Kidney capillary endothelial cell (primary cell): ENCODE measurements at regions not wholly inside any gene's neighbourhood (a gene's known extent, or its start where the extent isn't known, plus 50 kb on each side); places are given as distances from the start of the nearest gene placed in this dataset.
A peak's percentile ranks its signal among the peaks of the same experiment; 100 is the strongest.

Experiments used
- DNase-seq: peaks from one replicate; pipeline ENCODE4 v3.0.0-alpha.2; 2018; ENCODE audit warnings: low spot score

DNA sequence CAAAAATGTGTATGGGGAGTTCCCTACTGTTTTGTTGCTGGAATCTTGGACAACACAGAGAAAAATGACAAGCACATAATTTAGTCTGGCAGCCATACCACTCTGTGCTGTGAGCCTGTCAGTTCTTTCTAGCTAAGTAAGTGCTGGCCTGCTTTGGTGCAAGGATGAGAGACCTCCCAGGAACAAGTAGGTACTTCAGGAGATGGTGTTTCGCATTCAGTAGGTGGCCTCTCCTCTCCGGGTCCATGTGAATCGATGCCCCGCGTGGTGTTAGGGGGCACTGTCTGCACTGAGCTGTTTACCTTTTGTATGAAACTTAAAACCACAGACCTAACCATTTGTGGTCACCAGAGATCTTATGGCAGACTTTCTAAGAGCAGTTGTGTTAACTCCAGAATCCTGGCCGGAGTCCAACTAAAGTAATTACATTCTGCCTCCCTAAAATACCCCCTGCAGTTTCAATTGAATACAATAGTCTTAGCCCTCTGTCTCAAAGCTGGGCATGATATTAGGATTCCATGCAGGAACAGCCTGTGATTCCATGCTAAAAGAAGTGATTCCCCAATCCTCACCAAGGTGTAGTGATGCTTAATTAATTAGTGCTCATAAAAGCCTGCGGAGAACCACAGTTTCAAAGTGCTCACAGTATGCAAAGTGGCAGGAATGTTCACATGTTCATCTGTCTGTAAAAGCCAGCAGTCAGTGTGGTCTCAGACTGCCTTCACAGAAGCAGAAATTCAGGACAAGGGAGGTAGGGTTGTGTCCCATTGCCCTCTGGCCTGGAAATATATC lies 64.2 kb downstream of the LLPH start:
- no peak for DNase-seq

DNA sequence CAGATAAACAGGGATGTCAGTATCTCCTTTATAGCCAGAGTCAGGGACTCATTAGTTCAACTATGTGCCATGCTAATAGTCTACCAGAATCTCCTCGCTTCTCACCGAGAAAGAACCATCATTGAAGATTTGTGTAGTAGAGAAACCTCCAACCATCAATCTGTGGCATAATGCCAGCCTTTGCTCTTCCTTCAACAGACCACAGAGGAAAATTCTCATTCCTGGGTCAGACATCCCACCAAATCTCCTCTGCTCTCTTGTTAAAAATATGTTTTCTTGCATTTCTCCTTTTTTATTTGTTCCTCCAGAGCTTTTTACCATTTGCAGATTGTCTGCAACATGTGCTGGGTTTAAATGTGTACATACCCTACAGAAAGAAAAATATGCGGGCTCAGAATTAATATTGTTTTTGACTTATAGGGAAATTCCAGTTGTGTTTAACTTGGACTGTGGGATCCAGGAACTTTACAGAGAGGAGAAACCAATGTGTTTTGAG lies 64.9 kb downstream of the LLPH start:
- no peak for DNase-seq

DNA sequence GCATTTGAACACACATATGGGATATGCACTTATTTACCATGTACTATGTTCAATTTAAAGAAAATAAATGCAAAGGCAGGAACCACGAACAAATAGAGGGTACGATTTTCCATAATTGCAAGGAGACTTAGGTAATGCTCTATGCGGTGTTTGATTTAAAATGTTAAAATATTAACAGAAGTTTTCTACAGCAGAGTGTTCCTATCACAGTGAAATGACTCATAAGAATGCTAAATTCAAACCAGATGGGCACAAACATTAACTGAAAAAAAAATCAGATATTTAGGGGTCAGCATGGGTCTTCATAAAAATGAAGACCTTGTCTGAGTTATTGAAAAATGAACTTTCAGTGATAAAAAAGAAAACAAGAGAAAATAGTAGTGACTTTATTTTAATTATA lies 65.4 kb downstream of the LLPH start:
- no peak for DNase-seq

DNA sequence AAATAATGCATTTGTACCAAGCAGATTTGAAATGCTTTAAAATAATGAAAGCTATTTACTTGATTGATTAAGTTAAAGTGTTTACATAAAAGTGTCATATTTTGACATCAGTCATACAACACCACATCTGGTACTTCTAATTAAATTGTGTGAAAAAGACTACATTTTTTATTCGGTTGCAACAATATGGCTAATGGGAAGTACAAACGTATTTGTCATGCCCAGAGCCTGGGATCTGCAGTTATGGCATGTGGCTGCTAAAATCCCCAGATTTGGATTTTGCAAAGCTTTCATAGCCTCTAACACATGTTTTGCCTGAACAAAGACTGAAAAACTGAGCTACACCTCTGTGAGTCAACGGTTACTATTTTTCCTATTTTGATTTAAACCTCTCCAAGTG lies 66.6 kb downstream of the LLPH start:
- no peak for DNase-seq

DNA sequence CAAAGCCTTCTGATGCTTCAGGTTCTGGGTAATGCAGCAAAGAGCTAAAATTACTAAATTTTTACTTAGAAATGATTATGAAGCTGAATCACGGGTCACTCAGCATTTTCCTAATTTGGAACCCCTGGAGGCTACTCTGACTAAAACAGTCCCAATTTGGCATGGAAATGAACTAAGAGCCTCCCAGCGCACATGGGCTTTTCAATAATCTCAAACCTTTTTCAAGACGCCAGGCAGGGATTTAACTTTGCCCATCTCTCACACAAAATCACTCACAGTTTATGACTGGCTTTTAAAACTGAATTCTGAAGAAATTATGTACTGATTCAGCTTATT lies 68.3 kb downstream of the LLPH start:
- DNase-seq = no peak

DNA sequence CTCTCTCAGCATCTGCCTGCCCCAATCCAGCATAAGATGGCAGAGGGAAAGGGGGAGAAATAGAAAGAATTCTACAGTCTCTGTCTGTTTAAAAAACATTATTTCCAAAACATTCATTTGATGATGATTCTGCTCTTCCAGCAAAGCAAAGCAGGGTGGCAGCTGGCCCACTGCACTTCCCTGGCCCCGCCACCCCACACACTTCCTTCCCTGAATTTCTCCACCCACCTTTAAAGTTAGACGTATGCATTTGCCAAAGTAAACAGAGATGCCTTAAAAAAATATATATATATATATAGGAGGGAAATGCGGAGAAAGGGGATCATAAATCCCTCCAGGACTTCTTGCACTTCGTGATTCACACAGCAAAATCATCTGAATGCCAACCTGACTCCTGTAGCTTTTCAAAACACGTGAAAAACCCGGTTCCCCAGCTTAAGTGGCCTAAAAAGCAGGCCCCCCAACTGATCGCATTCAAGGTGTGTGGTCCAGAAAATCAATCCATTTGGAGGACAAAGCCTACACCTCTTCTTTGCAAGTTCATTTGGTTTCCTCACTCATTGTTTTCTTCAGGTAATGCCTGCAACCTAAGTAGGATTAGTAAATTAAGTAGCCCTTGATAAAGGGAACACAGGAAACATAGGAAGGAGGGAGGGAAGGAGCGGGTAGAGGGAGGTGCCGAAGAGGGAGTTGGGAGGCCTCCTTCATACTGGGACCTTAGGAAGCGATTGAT lies 68.8 kb downstream of the LLPH start:
- DNase-seq = no peak

DNA sequence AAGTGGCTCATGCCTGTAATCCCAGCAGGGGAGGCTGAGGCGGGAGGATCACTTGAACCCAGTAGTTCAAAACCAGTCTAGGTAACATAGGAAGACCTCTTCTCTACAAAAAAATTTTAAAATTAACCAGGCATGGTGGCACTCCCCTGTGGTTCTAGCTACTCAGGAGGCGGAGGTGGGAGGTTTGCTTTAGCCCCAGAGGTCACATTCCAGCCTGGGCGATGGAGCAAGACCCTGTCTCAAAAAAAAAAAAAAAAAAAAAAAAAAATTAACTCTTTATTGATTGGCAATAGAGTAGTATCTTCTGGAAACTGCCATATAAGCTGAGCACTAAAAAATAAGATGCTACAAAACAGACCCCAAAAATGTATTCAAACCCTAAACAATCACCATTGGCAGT lies 69.5 kb downstream of the LLPH start:
- DNase-seq = no peak

DNA sequence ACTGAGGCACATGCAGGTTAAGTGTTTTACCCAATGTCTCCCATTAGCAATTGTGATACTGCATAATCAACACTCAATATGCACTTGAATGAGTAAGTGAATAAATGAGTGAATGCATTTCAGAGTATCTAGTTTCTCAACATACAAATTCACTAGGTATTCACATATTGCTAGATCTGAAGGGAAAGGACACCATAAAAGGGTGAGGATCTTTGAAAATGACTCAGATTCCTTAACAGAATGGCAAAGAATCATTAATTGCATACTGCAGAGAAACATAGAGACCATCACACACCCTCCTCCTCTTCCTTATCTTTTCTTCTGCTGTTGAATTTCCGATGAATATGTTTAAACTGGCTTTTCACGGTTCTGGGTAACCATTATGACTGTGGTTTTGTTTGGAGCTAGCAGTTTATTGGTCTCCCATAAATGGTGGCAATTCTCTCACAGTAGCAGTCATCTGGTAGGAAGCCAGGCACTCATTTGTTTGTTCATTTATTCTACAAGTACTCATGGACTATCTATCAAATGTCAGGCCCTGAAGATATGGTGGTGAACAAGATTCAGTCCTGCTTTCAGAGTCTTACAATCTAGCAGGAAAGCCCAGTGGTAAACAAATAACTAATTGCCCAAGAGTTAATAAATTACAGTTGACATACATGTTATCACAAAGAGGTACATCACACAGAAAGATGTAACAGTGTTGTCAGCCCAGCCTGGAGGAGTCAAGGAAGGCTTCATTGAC lies 70.2 kb downstream of the LLPH start:
- no peak for DNase-seq

DNA sequence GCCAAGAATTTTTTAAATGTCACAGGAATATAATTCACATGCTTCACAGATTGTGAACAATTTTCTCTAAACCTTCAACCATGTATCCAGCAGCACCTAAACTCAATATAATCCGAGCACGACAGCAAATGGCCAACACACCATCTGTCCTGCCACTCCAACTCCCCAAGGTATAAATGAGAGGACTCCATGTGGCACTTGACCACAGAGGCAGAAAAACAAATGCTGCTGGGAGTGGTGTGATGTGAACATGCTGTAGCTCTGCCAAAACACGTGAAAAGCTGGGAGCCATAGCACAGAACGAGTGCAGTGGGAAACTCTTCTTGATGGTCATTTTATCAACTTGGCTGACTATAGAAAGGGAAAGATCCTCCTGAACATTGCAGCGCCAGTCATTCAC lies 70.9 kb downstream of the LLPH start:
- DNase-seq = no peak

DNA sequence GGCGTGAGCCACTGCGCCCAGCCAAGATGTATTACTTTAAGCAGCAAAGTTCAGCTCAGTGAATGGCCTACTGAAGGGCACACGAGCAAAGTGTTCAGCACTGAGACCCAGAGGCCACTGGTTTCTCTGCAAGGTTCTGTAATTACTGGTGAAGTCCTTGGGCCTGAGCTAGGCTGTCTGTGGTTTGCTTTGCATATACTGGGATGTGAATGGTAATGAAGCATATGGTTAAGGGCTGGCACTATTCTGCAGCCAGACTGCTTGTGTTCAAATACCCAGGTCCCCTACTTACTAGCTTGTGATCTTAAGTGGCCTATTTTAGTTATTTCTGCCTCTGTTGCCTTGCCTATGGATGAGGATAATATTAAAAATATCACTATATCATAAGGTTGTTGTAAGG lies 72.0 kb downstream of the LLPH start:
- DNase-seq = no peak

DNA sequence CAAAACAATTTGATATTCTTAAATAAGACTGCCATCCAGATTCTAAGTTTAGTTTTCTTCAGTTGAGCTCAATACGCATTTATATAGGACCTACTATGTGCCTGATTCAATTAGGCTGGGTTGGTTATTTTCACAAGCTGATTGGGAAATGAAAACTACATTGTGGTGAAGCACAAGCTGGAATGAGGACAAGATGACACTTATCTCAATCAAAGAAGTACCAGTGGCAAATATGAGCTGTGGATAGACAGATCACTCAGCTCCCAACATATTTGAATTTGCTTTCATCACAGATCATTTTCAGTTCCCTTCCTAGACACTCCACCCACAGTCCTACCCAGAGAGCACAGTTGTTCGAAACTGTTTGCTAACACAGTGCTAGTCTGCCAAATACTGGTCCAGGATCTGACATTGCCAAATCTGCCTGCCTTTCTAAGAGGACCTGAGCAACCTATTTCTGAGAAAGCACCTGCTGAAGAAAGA lies 74.7 kb downstream of the LLPH start:
- no peak for DNase-seq

DNA sequence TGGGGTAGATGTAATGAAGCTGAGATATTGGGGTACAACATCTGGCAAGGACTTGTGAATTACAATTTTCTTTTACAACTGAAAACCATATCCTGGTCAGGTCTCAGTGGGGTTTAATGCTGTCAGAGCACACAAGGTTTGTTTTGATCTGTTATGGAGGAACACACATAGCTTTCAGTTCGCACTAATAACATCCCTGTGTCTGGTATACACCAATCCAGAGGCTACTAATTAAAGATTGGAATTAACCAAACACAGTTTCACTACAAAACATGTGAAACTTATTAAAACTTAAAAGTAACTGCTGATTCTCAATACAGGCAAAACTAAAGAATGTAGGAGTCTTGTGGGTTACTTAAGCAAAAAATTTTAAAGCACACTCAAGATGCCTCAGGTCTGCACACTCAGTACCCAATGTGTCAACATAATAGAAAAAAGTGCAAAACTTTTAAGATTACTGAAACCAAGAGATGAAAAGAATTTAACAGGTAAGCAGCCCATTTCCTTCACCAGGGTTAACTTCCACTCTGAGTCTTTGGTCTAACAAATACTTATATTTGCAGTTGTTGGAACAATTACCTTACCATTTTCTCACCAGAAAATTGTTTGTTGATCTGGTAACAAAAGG lies 77.4 kb downstream of the LLPH start:
- no peak for DNase-seq

DNA sequence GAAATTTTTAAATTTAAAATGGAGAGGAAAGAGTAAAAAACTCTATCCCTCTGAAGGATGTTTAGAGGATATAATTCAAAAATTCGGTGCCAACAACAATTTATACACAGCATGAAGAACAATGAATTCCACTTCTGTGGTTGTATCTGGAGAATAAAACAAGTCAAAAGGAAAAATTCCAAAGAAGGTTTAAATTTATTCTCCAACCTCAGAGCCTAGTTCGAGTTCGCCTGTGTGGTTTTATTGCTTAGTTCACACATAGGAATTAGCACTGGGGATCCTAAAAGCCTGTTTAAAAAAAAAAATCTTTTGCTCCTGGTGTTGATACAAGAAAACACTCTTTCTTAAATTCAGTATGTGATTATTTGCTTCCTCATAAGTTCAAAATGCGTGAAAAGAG lies 79.2 kb downstream of the LLPH start:
- no peak for DNase-seq

DNA sequence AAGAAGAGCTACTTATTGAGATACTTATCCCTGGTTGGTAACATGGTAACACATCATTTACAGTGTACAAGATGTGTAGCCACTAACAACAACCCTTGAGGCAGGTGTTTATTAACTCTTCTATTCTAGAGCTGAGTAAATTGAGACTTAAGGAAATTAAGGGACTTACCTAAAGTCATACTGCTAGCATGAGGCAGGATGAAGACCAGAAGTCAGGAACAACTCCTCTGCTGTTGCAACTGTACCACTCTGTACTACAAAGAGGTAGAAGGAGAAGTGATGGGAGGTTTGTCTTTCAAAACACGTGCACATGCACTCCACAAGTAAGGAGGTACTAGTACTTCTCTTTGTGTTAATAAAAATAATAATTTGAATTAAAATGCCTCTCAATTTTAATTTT lies 79.9 kb downstream of the LLPH start:
- no peak for DNase-seq

DNA sequence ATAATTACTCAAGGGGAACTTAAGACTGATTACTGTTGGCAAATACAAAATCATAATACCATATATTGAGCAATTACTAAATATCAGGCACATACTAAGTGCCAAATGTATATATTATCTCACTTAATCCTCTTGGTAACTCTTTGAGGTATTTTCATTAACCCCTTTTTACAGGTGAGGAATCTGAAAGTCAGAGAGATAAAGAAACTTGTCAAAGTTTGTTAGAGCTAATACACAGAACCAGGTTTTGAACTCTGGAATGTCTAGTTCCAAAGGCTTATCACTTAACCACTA lies 80.3 kb downstream of the LLPH start:
- DNase-seq = no peak

DNA sequence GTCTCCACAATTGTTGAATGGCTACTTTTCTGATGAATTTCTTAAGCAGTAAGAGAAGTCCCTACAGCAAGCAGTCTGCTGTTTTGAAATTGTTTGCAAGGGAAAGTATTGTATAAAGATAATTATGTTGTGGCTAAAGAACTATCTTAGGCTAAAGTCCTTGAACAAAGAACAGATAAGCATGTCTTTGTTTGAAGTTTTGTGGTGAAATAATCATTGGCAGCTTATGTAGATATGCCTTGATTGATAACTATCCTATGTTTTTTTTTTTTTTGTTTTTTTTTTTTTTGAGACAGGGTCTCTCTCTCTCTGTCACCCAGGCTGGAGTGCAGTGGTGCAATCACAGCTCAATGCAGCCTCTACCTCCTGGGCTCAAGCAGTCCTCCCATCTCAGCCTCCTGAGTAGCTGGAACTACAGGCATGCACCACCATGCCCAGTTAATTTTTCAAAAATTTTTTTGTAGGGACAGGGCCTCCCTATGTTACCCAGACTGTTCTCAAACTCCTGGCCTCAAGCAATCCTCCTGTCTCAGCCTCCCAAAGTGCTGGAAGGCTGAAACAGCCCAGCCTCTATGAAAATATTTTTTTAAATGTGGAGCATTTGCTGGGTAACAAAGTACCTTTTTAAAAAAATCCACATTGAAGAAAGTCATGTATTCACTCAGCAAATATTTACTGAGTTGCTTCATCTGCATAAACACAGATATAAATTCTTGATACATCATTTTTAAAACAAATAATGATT lies 80.8 kb downstream of the LLPH start:
- DNase-seq = no peak

DNA sequence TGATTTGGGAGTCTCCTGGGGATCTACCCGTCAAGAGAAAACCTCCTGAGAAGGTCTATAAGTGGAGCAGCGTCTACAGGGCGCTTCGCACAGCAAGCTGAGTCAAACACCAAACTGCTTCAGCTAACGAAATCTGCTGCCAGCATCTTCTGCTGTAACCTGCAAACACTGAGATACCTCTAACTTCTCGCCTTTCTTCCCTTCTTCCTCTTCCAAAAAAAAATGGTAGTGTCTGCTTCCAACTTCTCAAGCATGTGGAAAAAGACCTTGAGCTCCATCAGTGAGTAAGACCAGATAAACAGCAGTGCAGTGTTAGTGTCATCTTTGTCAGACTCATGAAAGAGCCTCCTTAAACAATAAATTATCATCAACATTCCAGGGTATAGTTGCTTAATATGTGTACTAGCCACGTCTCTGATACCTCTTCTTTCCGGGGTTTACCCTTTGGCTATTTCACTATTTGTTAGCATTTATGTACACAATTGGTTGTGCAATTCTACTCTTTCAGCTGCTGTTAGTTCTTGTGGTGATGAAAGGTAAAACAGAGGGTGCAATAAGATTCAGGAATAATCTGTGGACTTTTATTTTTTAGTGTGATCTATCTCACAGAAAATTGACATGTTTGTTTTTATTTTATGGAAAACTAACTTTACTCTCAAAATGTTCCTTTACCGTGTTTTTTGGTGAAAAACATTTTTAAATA lies 81.6 kb downstream of the LLPH start:
- DNase-seq = no peak

DNA sequence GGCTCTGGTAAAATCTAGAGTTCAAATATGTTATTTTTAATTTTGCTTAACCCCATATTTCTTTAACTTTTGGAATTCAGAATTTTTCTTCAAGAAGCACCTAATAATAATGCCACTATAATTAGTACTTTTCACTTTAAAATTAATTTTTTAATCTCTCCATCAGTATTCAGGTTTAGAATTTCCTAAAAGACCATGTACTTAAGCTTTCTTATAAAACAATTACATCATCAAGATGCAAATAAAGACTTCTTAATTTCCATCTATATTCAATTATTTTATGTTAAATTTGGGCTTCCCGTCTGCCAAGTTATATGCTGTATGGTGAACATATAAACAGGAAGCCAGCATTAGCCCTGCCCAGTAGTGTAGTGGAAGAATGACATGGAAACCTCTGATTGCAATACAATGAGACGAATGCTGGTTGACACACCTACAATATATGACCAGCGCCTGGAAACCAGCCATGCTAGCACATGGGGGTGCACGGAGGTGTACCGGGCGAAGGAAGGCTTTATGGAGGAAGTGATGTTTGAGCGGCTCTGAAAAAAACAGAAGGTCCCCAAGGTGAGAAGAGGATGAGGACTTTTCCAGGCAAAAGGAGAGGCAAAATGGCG lies 82.2 kb downstream of the LLPH start:
- peak; percentile 5 for DNase-seq

DNA sequence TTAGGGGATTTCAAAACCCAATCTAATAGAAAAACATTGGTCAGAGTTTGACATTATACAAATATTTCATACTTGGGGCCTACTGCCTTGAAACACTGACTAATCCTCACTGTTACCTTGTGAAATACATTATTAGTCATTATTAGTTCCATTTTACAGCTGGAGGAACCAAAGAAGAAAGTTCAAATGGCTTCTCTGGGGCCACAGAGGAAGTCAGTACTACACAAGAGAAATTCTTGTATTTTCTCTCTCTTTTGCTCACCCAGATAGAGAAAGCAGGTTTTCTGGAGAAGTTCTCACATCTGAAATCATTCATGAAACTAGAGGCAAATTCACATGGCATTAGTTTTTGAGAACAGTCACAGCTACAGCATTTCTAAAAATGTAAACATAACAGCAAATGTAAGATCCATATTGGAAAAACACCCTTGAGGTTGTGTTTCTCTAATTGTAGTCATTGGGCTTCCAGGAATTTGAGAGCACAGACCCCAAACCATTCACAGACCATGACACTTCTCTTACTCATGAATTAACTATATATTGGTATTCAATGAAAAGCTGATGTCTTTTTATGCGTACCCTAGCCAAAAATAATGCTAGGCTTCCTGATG lies 83.0 kb downstream of the LLPH start:
- DNase-seq = no peak

DNA sequence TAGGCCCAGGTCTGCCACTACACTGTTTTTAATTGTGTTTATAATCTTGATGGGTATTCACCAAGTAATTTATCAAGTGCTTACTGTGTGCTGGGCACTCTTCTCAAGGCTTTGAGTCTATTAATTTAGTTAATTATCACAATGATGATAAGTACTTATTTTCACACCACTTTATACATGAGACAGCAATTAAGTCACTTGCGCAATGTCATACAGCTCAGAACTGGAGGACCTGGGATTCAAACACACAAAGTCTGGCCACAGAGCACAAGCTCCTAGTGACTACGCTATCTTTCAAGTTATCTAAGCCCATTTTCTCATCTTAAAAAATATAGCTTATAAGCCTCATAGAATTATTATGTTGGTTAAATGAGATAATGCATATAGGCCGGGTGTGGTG lies 85.0 kb downstream of the LLPH start:
- no peak for DNase-seq
